SW 1271 (cell line): ENCODE measurements at regions not wholly inside any gene's neighbourhood (a gene's known extent, or its start where the extent isn't known, plus 50 kb on each side); places are given as distances from the start of the nearest gene placed in this dataset.
"Not testable (repeated sequence)": the region's sequence is repeated elsewhere in the genome, so short reads cannot be mapped to it uniquely, and the experiment has no call there.

Source experiments
- DNase-seq, 2 experiments: peaks; one replicate each; lab custom pipeline; 2025; lab: John Stamatoyannopoulos, UW

DNA sequence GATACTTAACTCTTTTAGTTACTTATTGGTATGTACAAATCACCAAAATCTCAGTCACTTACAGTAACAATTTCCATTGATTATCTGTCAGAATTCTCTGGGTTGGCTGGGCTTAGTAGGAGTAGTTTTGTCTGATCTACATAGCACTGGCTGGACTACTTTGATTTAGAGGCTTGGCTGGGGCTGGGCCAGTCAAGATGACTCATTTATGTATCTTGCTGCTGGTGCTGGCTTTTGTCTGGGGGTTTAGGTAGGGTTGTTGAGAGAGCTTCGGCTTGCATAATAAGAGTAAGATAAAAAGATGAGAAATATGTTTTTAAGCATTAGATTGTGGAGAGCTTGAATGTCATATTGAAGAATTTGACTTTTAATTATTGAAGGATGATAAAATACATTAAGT lies 1093.7 kb downstream of the SLC6A15 start:
- no peak for DNase-seq

DNA sequence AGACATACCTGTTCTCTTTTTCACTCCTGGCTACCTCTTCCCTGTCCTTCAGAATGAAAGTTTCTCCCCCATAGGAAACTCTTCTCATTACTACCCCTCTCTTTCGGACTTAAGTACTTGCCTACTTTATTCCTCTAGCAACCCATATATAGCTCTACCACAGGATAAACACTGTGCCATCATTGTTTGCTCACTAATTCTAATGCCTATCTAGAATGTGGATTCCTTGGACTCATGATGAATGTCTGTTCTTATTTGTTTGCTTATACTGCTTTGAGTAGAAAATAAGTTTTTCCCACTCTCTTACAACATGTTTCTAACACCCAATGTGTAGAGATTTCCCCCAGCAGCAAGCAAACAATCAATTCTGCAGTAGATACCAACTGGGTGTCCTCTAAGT lies 1094.9 kb downstream of the SLC6A15 start:
- DNase-seq = no peak

DNA sequence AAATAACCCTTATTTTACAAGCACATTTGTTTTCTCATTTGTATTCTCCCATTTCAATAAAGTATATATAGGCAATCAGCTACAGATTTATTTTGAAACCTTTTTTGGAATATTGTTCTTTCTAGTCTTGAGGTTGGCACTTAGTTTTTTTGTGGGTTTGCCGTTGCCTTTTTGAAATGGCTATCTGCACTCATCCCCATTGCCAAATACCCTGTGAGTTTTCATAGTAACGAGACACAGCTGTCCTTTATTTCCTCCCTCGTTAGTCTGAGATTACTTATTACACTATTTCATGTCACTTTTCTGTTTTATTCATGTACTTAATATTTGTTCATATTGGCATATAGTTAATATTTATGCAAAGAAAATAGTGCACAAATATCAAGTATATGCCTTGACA lies 1104.0 kb downstream of the SLC6A15 start:
- no peak for DNase-seq

DNA sequence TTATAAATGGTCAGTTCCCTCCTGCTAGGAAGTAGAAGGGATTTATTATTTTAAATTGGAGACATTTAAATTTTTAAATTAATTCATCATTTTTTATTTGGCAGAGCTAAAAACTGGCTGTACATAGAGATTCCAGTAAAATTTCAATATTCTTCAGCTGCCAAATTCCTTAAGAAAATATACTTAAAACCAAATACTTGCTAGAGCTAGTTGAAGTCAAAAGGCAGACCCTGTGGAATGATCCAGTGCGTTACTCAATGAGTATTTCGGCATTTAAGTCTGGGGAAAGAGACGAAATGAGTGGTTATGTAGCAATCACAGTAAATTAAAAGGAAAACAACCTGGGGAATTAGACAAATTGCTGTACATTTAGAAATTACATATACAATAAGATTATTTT lies 1104.7 kb downstream of the SLC6A15 start:
- DNase-seq = no peak

DNA sequence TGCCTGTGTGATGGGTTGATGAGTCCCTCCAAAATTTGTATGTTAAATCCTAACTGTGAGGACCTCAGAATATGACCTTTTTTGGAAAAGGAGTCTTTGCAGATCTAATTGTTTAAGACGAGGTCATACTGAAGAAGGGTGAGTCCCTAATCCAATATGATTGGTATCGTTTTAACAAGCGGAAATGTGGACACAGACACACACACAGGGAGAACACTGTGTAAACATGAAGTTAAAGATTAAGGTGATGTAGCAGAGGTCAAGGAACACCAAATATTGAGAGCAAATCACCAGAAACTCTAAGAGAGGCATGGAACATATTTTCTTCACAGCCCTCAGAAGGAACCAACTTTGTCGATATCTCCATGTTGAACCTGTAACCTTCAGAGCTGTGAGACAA lies 1106.7 kb downstream of the SLC6A15 start:
- no peak for DNase-seq

DNA sequence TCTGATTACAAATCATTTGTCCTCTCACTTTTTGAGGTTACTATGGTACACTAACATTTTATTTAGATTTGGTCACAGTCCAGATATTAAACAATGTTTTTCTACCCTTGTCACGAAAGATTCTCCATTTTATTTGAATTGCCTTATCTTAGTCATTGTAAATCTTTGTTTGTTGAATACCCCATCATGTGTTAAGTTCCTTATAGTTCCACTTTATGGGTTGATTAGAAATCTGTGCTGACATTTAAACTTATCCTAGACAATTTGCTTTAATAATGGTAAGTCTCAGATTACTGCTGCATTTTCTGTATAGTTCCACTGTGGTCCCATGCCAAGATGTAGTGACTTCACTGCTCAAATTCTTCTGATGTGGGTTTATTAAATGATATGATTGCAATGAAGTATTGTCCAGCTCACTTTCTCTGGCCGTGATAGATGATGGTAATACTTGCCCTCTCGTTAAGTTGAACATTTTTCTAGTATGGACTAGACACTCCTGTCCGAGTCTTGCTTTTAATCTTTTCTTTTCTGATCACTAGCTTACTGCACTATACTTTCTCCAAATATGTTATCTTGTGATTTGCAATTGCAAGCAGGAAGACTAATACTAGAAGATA lies 1107.3 kb downstream of the SLC6A15 start:
- DNase-seq = no peak

GRCh38 chr12:83801972-83802371 lies 1110.6 kb downstream of the SLC6A15 start:
- DNase-seq = no peak

GRCh38 chr12:83800022-83800421 lies 1112.6 kb downstream of the SLC6A15 start:
- DNase-seq = no peak

GRCh38 chr12:83796531-83796930 lies 1109.8 kb downstream of the TMTC2 start:
- no peak for DNase-seq

- no peak for DNase-seq
These were observed 1106.9 kb downstream of the TMTC2 start for GRCh38 chr12:83793616-83794015.

- DNase-seq = no peak
These were observed 1097.7 kb downstream of the TMTC2 start for GRCh38 chr12:83784298-83784890.

GRCh38 chr12:83779526-83779925 lies 1092.8 kb downstream of the TMTC2 start:
- DNase-seq = no peak

DNA sequence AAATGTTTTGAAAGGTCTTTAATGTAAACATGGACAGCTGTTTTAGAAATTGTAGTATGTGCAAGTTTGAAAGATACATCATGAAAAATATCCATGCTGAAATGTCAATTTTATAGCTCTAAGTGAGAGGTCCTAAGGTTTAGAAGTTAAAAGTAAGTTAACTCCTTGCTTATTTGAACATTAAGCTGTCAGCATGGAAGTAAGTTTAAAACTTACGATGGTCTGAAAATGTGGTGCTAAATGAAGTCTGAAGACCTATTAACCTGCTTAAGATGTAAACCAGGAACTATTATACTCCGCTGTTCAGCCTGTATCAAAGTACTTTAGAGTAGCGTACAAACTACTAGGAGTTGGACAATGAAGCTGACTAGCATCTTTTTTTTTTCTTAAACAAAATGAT lies 1082.4 kb downstream of the TMTC2 start:
- DNase-seq = no peak

GRCh38 chr12:83767723-83768122 lies 1081.0 kb downstream of the TMTC2 start:
- DNase-seq = no peak

DNA sequence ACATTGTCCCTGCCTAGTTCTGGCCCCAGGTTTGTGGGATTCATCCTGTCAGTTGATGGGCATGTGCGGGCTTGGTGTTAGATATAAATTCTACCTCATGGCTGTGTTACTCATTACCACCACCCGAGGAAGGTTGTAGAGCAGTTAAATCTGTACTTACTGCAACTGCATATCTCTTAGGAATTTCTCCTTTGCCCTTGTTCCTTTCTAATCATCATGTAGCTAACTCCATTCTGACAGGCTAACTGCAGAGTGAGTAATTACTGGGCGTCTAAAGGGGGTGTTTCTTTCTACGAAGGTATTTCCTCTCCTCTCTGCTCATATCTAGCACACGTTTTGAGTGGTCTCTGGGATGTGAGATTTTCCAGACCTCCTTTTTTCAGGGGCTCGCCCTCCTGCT lies 1076.7 kb downstream of the TMTC2 start:
- no peak for DNase-seq

DNA sequence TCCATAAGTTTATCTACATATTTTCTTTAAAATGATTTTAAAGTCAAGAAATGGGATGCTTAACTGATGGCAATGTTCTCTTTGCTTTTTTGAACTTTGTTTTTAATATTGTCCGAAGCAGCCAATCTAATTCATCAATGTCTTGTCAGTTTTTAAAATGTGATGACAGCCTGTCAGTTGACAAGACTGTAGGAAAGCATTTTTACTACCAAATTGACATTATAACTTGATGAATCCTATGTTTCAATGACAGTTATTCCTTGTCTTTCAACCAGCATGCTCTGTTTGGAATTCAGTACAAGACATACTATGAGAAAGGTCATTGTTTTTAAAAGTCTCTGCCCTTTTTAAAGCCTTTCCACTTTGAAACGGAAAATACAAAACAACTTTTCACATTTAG lies 1073.2 kb downstream of the TMTC2 start:
- DNase-seq = no peak

- DNase-seq = no peak
These were observed 1072.4 kb downstream of the TMTC2 start for GRCh38 chr12:83758888-83759631.

DNA sequence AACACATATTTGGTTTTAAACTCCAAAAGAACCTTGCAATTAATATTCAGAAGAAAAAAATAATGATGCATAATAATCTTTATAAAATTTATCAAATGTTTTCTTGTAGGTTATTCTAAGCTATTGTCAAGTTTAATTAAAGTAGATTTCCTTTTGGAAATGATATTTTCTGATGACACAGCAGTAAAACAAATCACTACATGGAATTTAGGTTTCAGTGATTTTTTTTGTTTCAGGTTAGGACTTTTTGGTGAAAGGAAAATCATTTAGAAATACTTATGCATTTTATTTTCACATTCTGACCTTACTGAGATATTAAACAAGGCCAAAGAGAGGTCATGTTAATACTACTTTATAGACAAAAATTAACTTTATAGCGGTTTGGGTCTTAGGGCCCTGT lies 1067.2 kb downstream of the TMTC2 start:
- DNase-seq = no peak

DNA sequence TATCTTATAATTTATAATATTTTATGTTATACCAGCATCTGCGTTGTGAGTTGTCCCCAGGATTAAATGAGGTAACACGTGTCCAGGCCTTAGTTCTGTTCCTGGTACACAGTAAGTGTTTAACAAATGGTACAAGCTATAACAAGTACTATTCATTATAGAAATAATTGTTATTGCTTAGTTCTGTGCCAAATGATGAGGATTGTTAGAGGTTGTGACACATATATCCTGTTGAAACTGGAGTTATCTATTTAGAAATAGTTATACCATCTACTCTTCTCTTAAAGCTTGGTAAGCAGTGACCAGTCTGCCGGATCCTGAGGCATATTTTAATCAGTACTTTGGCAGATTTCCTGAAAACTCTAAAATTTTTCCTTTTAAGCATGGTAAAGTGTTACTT lies 1066.5 kb downstream of the TMTC2 start:
- no peak for DNase-seq

GRCh38 chr12:83739607-83740006 lies 1052.9 kb downstream of the TMTC2 start:
- no peak for DNase-seq

DNA sequence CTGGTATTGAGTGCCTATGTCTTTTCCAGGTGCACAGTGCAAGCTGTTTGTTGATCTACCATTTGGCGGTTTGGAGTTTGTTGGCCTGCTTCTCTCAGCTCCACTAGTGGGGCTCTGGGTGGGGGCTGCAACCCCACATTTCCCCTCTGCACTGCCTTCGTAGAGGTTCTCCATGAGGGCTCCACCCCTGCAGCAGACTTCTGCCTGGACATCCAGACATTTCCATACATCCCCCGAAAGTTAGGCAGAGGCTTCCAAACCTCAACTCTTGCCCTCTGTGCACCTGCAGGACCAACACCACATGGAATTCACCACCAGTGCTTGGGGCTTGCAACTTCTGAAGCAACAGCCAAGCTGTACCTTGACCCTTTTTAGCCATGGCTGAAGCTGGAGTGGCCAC lies 1024.1 kb downstream of the TMTC2 start:
- no peak for DNase-seq

DNA sequence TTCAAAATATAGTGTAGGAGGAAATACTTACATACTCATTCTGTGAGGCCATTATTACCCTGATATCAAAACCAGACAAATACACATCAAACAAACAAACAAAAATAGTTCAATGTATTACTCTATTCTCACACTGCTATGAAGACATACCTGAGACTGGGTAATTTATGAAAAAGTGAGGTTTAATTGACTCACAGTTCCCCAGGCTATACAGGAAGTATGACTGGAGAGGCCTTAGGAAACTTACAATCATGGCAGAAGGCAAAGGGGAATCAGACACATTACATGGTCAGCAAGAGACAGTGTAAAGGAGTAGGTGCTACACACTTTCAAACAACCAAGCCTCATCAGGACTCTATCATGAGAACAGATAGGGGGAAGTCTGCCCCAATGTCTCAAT lies 1023.2 kb downstream of the TMTC2 start:
- DNase-seq = no peak

DNA sequence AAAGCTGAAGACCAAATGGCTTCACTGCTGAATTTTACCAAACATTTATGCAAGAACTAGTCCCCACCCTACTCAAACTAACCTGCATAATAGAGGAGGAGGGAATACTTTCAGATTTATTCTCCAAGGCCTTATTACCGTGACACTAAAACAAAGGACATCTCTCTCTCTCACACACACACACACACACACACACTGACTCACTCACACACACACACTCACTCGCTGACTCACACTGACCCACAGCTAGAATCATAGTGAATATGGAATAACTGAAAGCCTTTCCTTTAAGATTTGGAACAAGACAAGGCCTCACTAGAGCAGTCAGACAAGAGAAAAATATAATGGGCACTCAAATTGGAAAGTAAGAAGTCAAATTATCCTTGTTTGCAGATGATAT lies 1014.1 kb downstream of the TMTC2 start:
- no peak for DNase-seq

DNA sequence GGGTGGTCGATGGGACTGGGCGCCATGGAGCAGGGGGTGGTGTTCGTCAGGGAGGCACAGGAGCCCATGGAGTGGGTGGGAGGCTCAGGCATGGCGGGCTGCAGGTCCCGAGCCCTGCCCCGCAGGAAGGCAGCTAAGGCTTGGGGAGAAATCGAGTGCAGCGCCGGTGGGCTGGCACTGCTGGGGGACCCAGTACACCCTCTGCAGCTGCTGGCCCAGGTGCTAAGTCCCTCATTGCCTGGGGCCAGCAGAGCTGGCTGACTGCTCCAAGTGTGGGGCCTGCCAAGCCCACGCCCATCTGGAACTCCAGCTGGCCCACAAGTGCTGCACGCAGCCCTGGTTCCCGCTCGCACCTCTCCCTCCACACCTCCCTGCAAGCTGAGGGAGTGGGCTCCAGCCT lies 1009.6 kb downstream of the TMTC2 start:
- not testable (repeated sequence) for DNase-seq
